ENCODE measurements at regions not wholly inside any gene's neighbourhood (a gene's known extent, or its start where the extent isn't known, plus 50 kb on each side); places are given as distances from the start of the nearest gene placed in this dataset.
"Not testable (repeated sequence)": the region's sequence is repeated elsewhere in the genome, so short reads cannot be mapped to it uniquely, and the experiment has no call there.

DNA sequence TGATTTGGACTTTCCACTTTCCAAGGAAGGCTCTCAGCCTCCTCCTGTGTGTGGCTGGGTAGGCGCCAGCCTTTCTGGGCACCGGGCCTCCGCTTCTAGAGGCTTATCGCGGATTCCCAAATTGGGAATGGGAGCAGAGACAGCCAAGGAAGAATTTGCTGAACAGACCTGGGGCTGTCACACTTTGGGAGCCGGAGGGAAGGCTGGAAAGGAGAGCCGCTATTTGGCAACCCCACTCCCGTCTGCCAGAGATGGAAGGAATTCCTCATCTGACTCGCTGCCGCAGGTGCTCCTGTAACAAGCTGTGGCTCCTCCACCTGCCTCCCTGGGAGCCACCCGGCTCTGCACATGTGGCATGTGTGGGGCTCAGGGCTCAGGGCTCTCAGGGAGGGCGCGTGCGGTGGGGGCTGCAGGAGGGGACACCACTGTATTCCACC, 50.8 kb upstream of the ECHDC3 start:
- intact Hi-C loops (cut with DNase I), result no loop called here
- DNase-seq (ENCODE audit: low spot score), result no peak

DNA sequence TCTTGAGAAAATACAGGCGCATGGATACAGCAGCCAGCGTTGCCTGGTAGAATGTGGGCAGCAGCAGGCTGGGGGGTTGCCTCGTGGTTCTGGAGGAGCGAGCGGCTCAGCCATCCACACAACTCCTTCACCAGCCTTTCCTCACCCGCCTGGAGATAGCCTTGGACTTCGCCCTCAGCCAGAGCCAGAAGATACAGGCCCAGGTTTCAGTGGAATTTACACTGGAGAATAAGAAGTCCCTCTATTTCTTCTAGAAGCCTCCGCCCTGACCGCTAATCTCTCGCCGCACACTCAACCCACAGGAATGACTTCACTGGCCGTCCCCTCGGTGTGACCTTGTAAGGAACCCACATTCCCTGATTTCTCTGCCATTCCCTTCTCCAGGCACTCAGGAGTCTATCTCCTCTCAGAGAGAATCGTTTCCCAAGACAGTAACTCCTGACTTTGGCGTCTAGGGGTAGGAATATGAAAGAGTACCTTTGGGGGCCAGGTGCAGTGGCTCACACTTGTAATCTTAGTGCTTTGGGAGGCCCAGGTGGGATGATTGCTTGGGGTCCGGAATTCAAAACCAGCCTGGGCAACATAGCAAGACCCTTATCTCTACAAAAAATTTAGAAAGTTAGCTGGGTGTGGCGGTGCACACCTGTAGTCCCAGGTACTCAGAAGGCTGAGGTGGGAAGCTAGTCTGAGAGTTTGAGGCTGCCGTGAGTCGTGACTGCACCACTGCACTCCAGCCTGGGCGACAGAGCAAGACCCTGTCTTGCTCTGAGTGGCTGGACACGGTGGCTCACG, 52.0 kb upstream of the ECHDC3 start:
- intact Hi-C loops (cut with DNase I), result no loop called here
- DNase-seq (ENCODE audit: low spot score), result no peak

GRCh38 chr10:11688448-11688795, 53.8 kb upstream of the ECHDC3 start:
- intact Hi-C loops (cut with DNase I); DNase-seq (ENCODE audit: low spot score): not testable (repeated sequence)

DNA sequence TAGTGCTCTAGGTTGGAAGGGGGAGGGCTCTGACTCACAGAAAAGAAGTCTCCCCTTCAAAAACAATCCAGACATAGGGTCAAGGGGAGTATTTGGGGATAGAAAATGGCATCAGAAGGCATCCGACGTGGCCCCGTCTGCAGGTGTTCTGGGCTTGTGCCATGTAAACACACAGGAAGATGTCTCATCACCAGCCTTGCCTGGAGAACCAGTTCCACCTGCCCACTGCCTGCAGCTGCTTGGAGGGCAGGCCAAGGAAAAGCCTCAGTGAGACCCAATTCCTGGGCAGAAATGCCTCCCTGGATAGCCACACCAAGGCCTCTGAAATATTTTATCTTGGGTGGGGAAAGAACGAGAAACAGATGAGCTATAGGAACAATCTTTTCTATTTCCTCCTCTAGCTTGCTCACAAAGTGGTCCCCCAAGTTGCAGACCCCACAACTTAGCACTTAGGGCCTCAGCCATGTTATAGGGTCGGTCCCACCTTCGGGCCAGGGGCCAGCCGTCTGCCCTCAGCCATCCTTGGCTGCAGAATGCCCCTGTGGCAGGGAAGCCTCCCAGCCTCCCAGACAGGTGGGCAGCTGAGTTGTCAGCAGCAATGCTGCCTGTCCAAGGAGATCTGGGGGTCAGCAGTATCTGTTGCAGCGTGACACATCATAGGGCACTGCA, 54.3 kb upstream of the ECHDC3 start:
- intact Hi-C loops (cut with DNase I), result no loop called here
- no peak for DNase-seq (ENCODE audit: low spot score)

- intact Hi-C loops (cut with DNase I), result no loop called here
- DNase-seq (ENCODE audit: low spot score), result no peak
Observed at GRCh38 chr10:11687357-11687771, 54.8 kb upstream of the ECHDC3 start.

- intact Hi-C loops (cut with DNase I), result no loop called here
- peak; percentile 85 for DNase-seq (ENCODE audit: low spot score)
Observed at GRCh38 chr10:11685787-11686218, 56.4 kb upstream of the ECHDC3 start.

DNA sequence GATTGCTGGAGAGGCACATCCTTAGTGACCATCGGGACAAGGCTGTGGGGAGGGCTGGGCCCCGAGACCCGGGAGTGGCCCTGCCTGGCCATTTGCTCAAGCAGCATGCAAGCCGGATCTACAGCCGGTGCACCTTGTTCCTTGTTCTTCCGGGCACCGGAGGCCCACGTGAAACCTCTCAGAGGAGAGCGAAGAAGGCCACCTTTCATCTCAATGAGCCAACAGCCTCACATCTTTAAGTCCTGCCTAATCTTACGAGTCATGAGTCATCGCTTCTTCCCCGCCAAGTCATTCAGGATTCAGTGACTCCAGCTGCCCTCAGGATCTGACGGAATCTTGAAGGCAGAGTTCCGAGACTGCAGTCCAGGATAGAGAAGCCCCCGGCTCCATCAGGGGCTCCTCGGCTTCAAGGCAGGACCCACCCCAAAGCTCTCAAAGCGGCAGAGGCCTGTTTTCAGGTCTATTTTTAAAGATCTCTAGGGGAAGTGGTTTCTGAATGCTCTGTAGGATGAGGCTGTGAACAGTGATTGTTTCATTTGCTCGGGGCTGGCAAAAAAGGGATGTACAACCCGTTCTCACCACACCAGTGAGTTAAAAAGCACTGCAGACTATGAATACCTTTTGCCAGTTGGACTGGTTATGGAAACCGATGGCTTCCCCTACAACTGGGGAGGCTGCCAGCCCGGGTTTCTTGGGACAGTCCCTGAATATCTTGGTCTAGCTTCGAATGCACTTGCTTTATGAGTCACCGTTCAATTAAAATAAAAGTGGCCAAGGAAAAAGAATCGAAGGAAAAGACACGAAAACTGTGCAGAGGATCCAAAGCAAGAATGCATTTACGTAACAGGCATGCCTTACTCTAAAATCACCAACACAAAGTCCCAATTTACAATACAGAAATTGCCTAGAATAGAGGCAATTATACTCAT, 57.2 kb upstream of the ECHDC3 start:
- peak; percentile 95 for DNase-seq (ENCODE audit: low spot score)
- intact Hi-C loops (cut with DNase I), result no loop called here

DNA sequence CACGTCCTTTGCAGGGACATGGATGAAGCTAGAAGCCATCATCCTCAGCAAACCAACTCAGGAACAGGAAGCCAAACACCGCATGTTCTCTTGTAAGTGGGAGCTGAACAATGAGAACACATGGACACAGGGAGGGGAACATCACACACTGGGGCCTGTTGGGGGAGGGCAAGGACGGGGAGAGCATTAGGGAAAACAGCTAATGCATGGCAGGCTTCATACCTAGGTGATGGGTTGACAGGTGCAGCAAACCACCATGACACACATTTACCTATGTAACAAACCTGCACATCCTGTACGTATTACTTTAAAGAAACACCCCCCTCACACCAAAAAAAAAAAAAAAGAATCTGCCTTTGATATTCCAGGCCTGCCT, 57.9 kb upstream of the ECHDC3 start:
- intact Hi-C loops (cut with DNase I), result not testable (repeated sequence)

DNA sequence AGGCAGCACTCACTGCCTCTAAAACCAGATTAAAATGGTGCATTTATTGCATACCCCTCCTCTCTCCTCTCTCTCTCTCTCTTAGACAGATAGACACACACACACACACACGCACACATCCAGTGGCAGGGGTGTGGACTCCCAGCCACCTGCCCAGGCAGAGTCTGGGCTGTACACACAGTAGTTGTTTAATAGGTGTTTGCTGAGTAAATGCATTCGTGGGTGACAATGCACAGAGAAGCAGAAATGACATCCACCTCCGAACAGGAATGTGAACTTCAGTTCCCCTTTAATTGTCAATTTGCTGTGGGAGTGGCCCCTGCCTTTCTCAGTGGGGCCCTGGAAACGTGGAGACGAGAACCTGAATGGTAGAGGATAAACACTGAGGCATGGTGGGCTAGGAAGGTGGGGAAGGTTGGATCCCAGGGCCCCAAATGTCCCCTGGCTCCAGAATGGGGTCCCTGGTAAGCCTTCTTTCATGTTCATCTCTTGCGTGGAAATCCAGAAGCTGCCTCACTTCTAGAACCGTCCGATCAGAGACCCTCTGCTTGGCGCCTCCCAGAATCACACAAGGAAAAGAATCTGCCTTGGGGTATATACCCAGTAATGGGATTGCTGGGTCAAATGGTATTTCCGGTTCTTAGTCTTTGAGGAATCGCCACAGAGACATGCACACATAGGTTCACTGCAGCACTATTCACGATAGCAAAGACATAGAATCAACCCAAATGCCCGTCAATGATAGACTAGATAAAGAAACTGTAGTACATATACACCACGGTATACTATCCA, 58.5 kb upstream of the ECHDC3 start:
- intact Hi-C loops (cut with DNase I), result no loop called here
- DNase-seq (ENCODE audit: low spot score), result no peak

More for the DNA sequence above, 57.9 kb upstream of the ECHDC3 start:
- not testable (repeated sequence) for DNase-seq (ENCODE audit: low spot score)

GRCh38 chr10:11682851-11683250, 59.3 kb upstream of the ECHDC3 start:
- intact Hi-C loops (cut with DNase I), result no loop called here
- no peak for DNase-seq (ENCODE audit: low spot score)

GRCh38 chr10:11682267-11682683, 59.9 kb upstream of the ECHDC3 start:
- intact Hi-C loops (cut with DNase I), result no loop called here

GRCh38 chr10:11680496-11680895, 61.7 kb upstream of the ECHDC3 start:
- no peak for DNase-seq (ENCODE audit: low spot score)
- intact Hi-C loops (cut with DNase I), result no loop called here

More at GRCh38 chr10:11682267-11682683, 59.9 kb upstream of the ECHDC3 start:
- no peak for DNase-seq (ENCODE audit: low spot score)

GRCh38 chr10:11679946-11680345, 62.2 kb upstream of the ECHDC3 start:
- DNase-seq (ENCODE audit: low spot score), result no peak
- intact Hi-C loops (cut with DNase I), result no loop called here

DNA sequence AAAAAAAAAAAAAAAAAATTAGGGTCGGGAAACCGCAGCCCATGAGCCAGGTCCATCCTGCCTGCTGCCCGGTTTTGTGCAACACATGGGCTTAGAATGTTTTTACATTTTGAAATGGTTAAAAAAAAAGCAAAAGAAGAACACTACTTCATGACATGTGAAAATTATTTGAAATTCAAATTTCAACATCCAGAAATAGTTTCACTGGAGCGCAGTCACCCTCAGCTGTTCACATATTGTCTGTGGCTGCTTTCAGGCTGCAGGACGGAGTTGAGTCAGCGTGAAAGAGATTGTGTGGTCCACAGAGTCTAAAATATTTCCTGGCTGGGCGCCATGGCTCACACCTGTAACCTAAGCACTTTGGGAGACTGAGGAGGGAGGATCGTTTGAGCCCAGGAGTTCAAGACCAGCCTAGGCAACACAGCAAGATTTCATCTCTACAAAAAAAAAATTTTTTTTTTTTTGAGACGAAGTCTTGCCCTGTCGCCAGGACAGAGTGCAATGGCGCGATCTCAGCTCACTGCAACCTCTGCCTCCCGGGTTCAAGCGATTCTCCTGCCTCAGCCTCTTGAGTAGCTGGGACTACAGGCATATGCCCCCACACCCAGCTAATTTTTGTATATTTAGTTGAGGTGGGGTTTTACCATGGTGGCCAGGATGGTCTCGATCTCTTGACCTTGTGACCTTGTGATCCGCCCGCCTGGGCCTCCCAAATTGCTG, 63.9 kb upstream of the ECHDC3 start:
- no peak for DNase-seq (ENCODE audit: low spot score)
- intact Hi-C loops (cut with DNase I), result no loop called here

DNA sequence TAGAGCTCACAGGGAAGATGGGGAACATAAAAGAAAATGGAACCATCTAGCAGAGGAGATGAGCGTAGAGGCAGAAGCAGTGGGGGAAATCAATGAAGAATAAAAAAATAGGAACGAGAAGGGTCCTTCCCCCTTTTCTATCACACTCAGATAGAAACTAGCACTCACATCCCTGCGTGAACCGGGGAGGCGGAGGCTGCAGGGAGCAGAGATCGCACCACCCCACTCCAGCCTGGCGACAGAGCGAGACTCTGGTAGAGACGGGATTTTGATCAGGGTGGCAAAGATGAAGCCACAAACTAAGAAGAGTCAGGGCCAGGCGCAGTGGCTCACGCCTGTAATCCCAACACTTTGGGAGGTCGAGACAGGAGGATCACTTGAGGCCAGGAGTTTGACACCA, 64.7 kb upstream of the ECHDC3 start:
- intact Hi-C loops (cut with DNase I), result no loop called here
- no peak for DNase-seq (ENCODE audit: low spot score)

DNA sequence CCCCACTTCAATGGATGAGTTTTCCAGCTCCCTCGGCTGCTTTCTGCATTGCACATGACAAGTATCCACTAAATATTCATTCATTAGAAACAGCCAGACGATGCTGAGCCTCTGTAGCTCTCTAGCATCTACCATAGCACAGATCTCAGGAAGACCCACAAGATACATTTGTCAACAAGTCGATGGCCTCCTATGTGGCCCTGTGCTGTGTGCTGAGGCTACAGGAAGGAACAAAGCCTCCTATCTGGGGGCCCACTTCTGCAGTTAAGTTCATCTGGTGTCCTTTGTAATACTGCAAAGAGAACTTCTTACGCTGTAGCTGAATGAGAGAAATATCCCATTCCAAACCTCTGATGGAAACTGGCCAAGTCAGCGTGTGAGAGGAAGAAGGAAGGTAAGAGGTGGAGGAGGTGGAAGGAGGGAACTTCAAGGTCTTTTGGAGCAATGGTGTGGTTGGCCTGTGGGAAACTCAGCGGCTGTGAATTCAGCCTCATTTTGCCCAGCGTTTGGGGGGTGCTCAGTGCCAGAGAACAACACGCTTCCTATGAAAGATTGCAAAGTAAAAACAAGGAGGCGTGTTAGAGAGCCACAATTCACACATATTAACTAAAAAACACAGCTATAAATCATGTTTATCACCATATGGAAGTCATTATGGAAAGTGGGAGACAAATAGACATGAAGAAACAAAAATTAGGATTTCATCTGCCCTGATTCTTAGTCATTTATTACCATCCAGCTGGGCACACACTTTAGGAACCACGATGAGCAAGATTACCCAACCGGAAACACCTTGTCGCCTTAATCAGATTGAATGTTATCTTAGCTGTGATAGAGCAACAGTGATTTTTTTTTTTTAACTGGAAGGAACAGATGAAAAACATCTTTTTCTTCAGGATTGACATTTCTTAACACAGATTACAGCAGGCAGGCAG, 62.2 kb upstream of the USP6NL start:
- intact Hi-C loops (cut with DNase I), result no loop called here
- DNase-seq (ENCODE audit: low spot score), result peak; percentile 31

GRCh38 chr10:11672836-11673235, 61.4 kb upstream of the USP6NL start:
- peak; percentile 64 for DNase-seq (ENCODE audit: low spot score)
- intact Hi-C loops (cut with DNase I), result no loop called here

Measured in posterior vena cava (tissue), 2 donors.